Psoas muscle (tissue), 7 donors: ENCODE measurements at regions not wholly inside any gene's neighbourhood (a gene's known extent, or its start where the extent isn't known, plus 50 kb on each side); places are given as distances from the start of the nearest gene placed in this dataset.

ENCODE experiments used
- ATAC-seq, 4 donors: fragments of 200-7000 bp; cut with Tn5 transposase; one replicate each; pipeline ENCODE4 v1.9.1; 2020; ENCODE audit warnings: moderate library complexity in 3 of 4, mild to moderate bottlenecking in 2 of 4
- DNase-seq, 2 donors: peaks; one replicate each; pipeline ENCODE4 v3.0.0-alpha.2; 2020
- H3K27ac ChIP-seq: fragments of 200-600 bp; one replicate; pipeline ENCODE4 v1.8.0; 2022
- H3K27me3 ChIP-seq, 3 donors: fragments of 200-600 bp in 1 of 3; one replicate each; pipeline versions ENCODE4 v1.6.1 to v1.8.0; 2013 to 2022; ENCODE audit warnings: low read length in 2 of 3, mild to moderate bottlenecking in 2 of 3, moderate library complexity in 1 of 3; ENCODE audit not compliant: insufficient read depth in 3 of 3
- H3K36me3 ChIP-seq, 2 donors: fragments of 200-600 bp in 1 of 2; one replicate each; pipeline versions ENCODE4 v1.6.1 to v1.8.0; 2013 to 2022; ENCODE audit warnings: low read depth in 1 of 2, mild to moderate bottlenecking in 1 of 2, moderate library complexity in 1 of 2; ENCODE audit not compliant: insufficient read depth in 1 of 2
- H3K4me1 ChIP-seq: fragments of 200-600 bp; one replicate; pipeline ENCODE4 v1.8.0; 2022
- H3K4me3 ChIP-seq: fragments of 200-600 bp; one replicate; pipeline ENCODE4 v1.8.0; 2022; ENCODE audit warnings: mild to moderate bottlenecking
- H3K9me3 ChIP-seq: fragments of 200-600 bp; one replicate; pipeline ENCODE4 v1.8.0; 2022
- CTCF ChIP-seq: fragments of 200-600 bp; IDR thresholded peaks from one replicate; pipeline ENCODE4 v1.8.0; 2022; ENCODE audit warnings: antibody characterized with exemption
- WGBS, 3 donors: extraction: QIAGEN DNeasy Blood & Tissue Kit; methylation state at CpG; one replicate each; pipeline versions ENCODE4 v1.1.6 to v1.1.7; 2013; 5-methylcytosine and 5-hydroxymethylcytosine counted together
- intact Hi-C, 2 donors: fragments of 100-400 bp; cut with DNase I; formaldehyde crosslinking; loops; one replicate each; pipeline versions ENCODE4 v1.11.0 to v1.14.2; 2022
- donor health status: healthy with polysubstance abuse.
- donor health status: DM: no; HTN: no; CAD: no; lungs with moderate emphysema.
- donor health status: Bipolar disorder and iron deficiency.
- donor health status: healthy.
- donor health status: DM: yes; HTN: yes; CAD: no.
- donor health status: DM: no; HTN: no; CAD: no.
- donor health status: DM: yes; HTN: yes; CAD: no.

GRCh38 chr1:111565079-111565478 lies 54.5 kb upstream of the RAP1A start:
- 80 to 87% (median 84%) methylated on average over 2 of the region's 2 CpGs for WGBS, 3 donors
- no peak overlapping the region for H3K4me3 ChIP-seq
- no peak for ATAC-seq
- H3K9me3 ChIP-seq: no peaks in the 10 kb centered on the region
- no peak for TF ChIP-seq CTCF
- no peaks in the 10 kb centered on the region for H3K36me3 ChIP-seq
- DNase-seq: no peak
- no peak overlapping the region for H3K27ac ChIP-seq
- intact Hi-C loops: no loop called here
- H3K27me3 ChIP-seq: no peaks in the 10 kb centered on the region
- no peaks in the 10 kb centered on the region for H3K4me1 ChIP-seq

- Histone ChIP-seq H3K27me3 (no peaks in the 10 kb centered on the region), H3K36me3 (no peaks in the 10 kb centered on the region), H3K4me1 (no peaks in the 10 kb centered on the region), H3K9me3 (no peaks in the 10 kb centered on the region), H3K27ac (no peak overlapping the region), H3K4me3 (no peak overlapping the region)
- DNase-seq (no peak), ATAC-seq (no peak)
- WGBS, 3 donors: 84 to 88% (median 85%) methylated on average over 5 of the region's 5 CpGs
- intact Hi-C loops: no loop called here
- TF ChIP-seq CTCF: no peak
Measured at GRCh38 chr1:111565968-111566367, 53.6 kb upstream of the RAP1A start.

- no peak overlapping the region for H3K27ac ChIP-seq
- ATAC-seq (no peak), DNase-seq (no peak)
- H3K36me3 ChIP-seq: no peaks in the 10 kb centered on the region
- peaks cover 6% of the 10 kb centered on the region for H3K4me1 ChIP-seq
- H3K9me3 ChIP-seq: no peaks in the 10 kb centered on the region
- TF ChIP-seq CTCF: no peak
- H3K27me3 ChIP-seq: no peaks in the 10 kb centered on the region
- WGBS, 3 donors: 58 to 65% (median 64%) methylated on average over 2 of the region's 2 CpGs
- intact Hi-C loops: no loop called here
- no peak overlapping the region for H3K4me3 ChIP-seq
Measured at GRCh38 chr1:111568160-111568647, 51.4 kb upstream of the RAP1A start.
